Endothelial cell of umbilical vein (primary cell): ENCODE measurements at regions not wholly inside any gene's neighbourhood (a gene's known extent, or its start where the extent isn't known, plus 50 kb on each side); places are given as distances from the start of the nearest gene placed in this dataset.

ENCODE experiments used
- BruUV-seq: library from RNA; stranded (reverse); fragments of 400-500 nt; replicated peaks from 2 replicates; lab custom pipeline; 2021; lab: Mats Ljungman, UMichigan
- CTCF ChIA-PET: fragments of 300-600, 350-600 bp; sonication (Branson Sonifier 250); formaldehyde crosslinking; loops from one replicate; lab custom pipeline; 2021; ENCODE audit warnings: antibody characterized with exemption, inconsistent platforms; lab: Charles Lee
- POLR2A ChIA-PET: fragments of 300-600, 350-600 bp; sonication (Branson Sonifier 250); formaldehyde crosslinking; loops from one replicate; lab custom pipeline; 2021; ENCODE audit warnings: antibody characterized with exemption, inconsistent platforms; lab: Charles Lee
- DNase-seq: peaks from one replicate; pipeline ENCODE4 v3.0.0-alpha.2; 2011; ENCODE audit warnings: low read depth, low spot score
- FAIRE-seq: peaks from 2 replicates; lab custom pipeline; 2011; peaks lifted over from hg19 to GRCh38; lab: Jason Lieb, UNC
- H2AFZ ChIP-seq: 2 replicates; pipeline ENCODE4 v1.6.0; 2012; ENCODE audit warnings: low read depth, low read length, control low read depth, inconsistent platforms
- H3K27ac ChIP-seq: 2 replicates; pipeline ENCODE4 v1.5.1; 2011; ENCODE audit warnings: low read depth, mild to moderate bottlenecking, control low read depth, low read length, moderate library complexity; ENCODE audit not compliant: insufficient read depth
- H3K27me3 ChIP-seq, 2 experiments: 2 replicates each; pipeline versions ENCODE4 v1.6.0 to v1.6.1; 2011; ENCODE audit warnings: low read length in 2 of 2, mixed read lengths in 1 of 2; ENCODE audit not compliant: control insufficient read depth in 2 of 2, insufficient read depth in 2 of 2
- H3K36me3 ChIP-seq, 2 experiments: 2 replicates in 1 of 2; 3 replicates in 1 of 2; pipeline ENCODE4 v1.5.1; 2011; ENCODE audit warnings: low read length in 2 of 2, mild to moderate bottlenecking in 1 of 2, moderate library complexity in 1 of 2; ENCODE audit not compliant: control insufficient read depth in 2 of 2, insufficient read depth in 2 of 2; ENCODE audit errors: extremely low read depth in 1 of 2
- H3K4me1 ChIP-seq: 3 replicates; pipeline ENCODE4 v1.5.1; 2011; ENCODE audit warnings: mild to moderate bottlenecking, low read length; ENCODE audit not compliant: control insufficient read depth, insufficient read depth; ENCODE audit errors: extremely low read depth
- H3K4me2 ChIP-seq: 2 replicates; pipeline ENCODE4 v1.6.1; 2011; ENCODE audit warnings: low read length, control low read depth, mixed read lengths; ENCODE audit not compliant: insufficient read depth
- H3K4me3 ChIP-seq, 3 experiments: fragments of 200-600 bp in 1 of 3; sonication (generic), shearing (Covaris generic) in 1 of 3; replicated peaks in 1 of 3; 2 replicates each; pipeline ENCODE4 v1.5.1; 2011 to 2016; ENCODE audit warnings: control low read depth in 3 of 3, low read length in 3 of 3, mild to moderate bottlenecking in 2 of 3, inconsistent platforms in 1 of 3, low read depth in 1 of 3, moderate library complexity in 1 of 3; ENCODE audit not compliant: insufficient read depth in 1 of 3
- H3K79me2 ChIP-seq: 2 replicates; pipeline ENCODE4 v1.6.0; 2012; ENCODE audit warnings: low read length, inconsistent platforms; ENCODE audit not compliant: control insufficient read depth, insufficient read depth
- H3K9ac ChIP-seq: replicated peaks from 2 replicates; pipeline ENCODE3; 2011; ENCODE audit warnings: low read length, control low read depth; ENCODE audit not compliant: insufficient read depth; ENCODE audit errors: extremely low read depth
- H3K9me1 ChIP-seq: replicated peaks from 3 replicates; pipeline ENCODE4 v1.6.0; 2011; ENCODE audit warnings: mild to moderate bottlenecking, low read length; ENCODE audit not compliant: control insufficient read depth, insufficient read depth; ENCODE audit errors: extremely low read depth
- H3K9me3 ChIP-seq: replicated peaks from 2 replicates; pipeline ENCODE4 v1.5.1; 2012; ENCODE audit warnings: low read length, inconsistent platforms; ENCODE audit not compliant: control insufficient read depth, insufficient read depth
- H4K20me1 ChIP-seq: replicated peaks from 2 replicates; pipeline ENCODE3; 2011; ENCODE audit warnings: mild to moderate bottlenecking, low read length; ENCODE audit not compliant: control insufficient read depth, insufficient read depth; ENCODE audit errors: extremely low read depth
- CTCF ChIP-seq, 2 donors: IDR thresholded peaks; 1 replicate in 1 of 2; 2 replicates in 1 of 2; pipeline ENCODE4 v1.5.1; 2011; ENCODE audit warnings: low read length in 2 of 2, mild to moderate bottlenecking in 2 of 2, moderate library complexity in 2 of 2, control low read depth in 1 of 2, inconsistent platforms in 1 of 2, low read depth in 1 of 2; ENCODE audit not compliant: insufficient read depth in 1 of 2; ENCODE audit errors: extremely low read depth in 1 of 2
- EZH2 ChIP-seq: IDR thresholded peaks from 2 replicates; pipeline ENCODE4 v1.6.1; 2012; ENCODE audit warnings: borderline replicate concordance, low read depth, mild to moderate bottlenecking, moderate library complexity, low read length, inconsistent platforms; ENCODE audit not compliant: severe bottlenecking
- FOS ChIP-seq: IDR thresholded peaks from 2 replicates; pipeline ENCODE4 v1.6.1; 2011; ENCODE audit warnings: mild to moderate bottlenecking, low read length, moderate library complexity, borderline replicate concordance; ENCODE audit not compliant: insufficient read depth
- GATA2 ChIP-seq: IDR thresholded peaks from 2 replicates; pipeline ENCODE4 v1.7.0; 2011; ENCODE audit warnings: low read depth, mild to moderate bottlenecking, moderate library complexity, mixed read lengths, low read length; ENCODE audit not compliant: insufficient read length, insufficient read depth
- JUN ChIP-seq: IDR thresholded peaks from 2 replicates; pipeline ENCODE4 v1.6.1; 2011; ENCODE audit warnings: borderline replicate concordance, low read depth; ENCODE audit not compliant: insufficient read length, insufficient read depth
- MAX ChIP-seq: IDR thresholded peaks from 2 replicates; pipeline ENCODE4 v1.6.1; 2011; ENCODE audit not compliant: insufficient read depth, insufficient read length
- MYC ChIP-seq: IDR thresholded peaks from one replicate; pipeline ENCODE4 v1.6.1; 2011; ENCODE audit warnings: mild to moderate bottlenecking, low read depth, low read length
- POLR2A ChIP-seq: IDR thresholded peaks from 2 replicates; pipeline ENCODE4 v1.6.1; 2012; ENCODE audit warnings: low read depth, mild to moderate bottlenecking, control low read depth, low read length
- POLR2AphosphoS5 ChIP-seq: IDR thresholded peaks from 2 replicates; pipeline ENCODE4 v1.6.1; 2012; ENCODE audit warnings: low read depth, mild to moderate bottlenecking, control low read depth, low read length, moderate library complexity; ENCODE audit not compliant: insufficient read depth
- dilution Hi-C: fragments of 300-500 bp; cut with MboI; formaldehyde crosslinking; loops from one replicate; pipeline ENCODE4 v1.15.0; 2019; ENCODE audit warnings: low sequenced_read_pairs; ENCODE audit not compliant: extremely low pct_ligation_motif_present
- intact Hi-C: fragments of 100-400 bp; cut with micrococcal nuclease; formaldehyde crosslinking; loops from one replicate; pipeline ENCODE4 v1.10.0; 2022

GRCh38 chr2:5370158-5370557, 322.0 kb upstream of the SOX11 start:
- no peaks in the 10 kb centered on the region for H3K36me3 ChIP-seq
- H3K4me2 ChIP-seq: no peak overlapping the region
- peaks cover 2% of the 10 kb centered on the region for H3K9me3 ChIP-seq
- H3K4me3 ChIP-seq: no peak overlapping the region
- intact Hi-C loops (no loop called here), dilution Hi-C loops (no loop called here)
- ChIA-PET POLR2A (no interaction called here), CTCF (no interaction called here)
- H4K20me1 ChIP-seq: no peaks in the 10 kb centered on the region
- no peaks in the 10 kb centered on the region for H3K27me3 ChIP-seq
- FAIRE-seq (no peak), DNase-seq (no peak)
- TF ChIP-seq POLR2A (no peak), EZH2 (no peak), POLR2AphosphoS5 (no peak), FOS (no peak), MAX (no peak), JUN (no peak), MYC (no peak), CTCF (IDR thresholded peaks at IDR 0.05; ENCODE audit: extremely low read depth in 1 of 2, insufficient read depth in 1 of 2, low read depth in 1 of 2, low read length in 2 of 2) (no peak), GATA2 (no peak)
- no peaks in the 10 kb centered on the region for H3K9me1 ChIP-seq
- H3K79me2 ChIP-seq: no peaks in the 10 kb centered on the region
- H3K27ac ChIP-seq: no peak overlapping the region
- H2AFZ ChIP-seq: no peak overlapping the region
- no peaks in the 10 kb centered on the region for H3K4me1 ChIP-seq
- no TSS peak for BruUV-seq
- H3K9ac ChIP-seq: no peak overlapping the region
